UCSD-AML1 (cell line): ENCODE measurements at regions not wholly inside any gene's neighbourhood (a gene's known extent, or its start where the extent isn't known, plus 50 kb on each side); places are given as distances from the start of the nearest gene placed in this dataset.
A peak's percentile ranks its signal among the peaks of the same experiment; 100 is the strongest.

Source experiments
- DNase-seq: peaks from one replicate; lab custom pipeline; 2025; ENCODE audit not compliant: unreplicated experiment; lab: John Stamatoyannopoulos, UW

GRCh38 chr10:62625484-62625883 is 179.0 kb upstream of the ADO start:
- no peak for DNase-seq

- no peak for DNase-seq
These were observed 178.4 kb upstream of the ADO start for GRCh38 chr10:62626079-62626478.

DNA sequence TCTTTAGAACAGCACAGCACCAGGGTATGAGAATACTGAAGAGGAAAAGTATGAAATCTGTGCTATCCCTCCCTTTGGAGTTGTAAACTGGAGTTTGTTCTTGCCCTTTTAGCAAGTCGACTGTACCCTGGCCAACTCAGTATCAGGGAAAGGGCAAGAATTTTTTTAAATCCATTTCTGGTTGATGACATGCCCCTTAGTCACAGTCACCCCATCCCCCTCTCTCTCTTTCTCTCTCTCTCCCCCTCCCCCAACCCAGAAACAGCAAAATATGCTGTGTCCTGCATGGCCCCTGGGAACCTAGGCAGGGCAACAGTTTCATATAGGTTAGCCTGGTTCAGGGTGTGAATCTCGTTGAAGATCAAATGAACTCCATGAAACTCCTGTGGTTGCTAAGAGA is 177.7 kb upstream of the ADO start:
- no peak for DNase-seq

- no peak for DNase-seq
These were observed 176.5 kb upstream of the ADO start for GRCh38 chr10:62627983-62628382.

- no peak for DNase-seq
These were observed 173.3 kb upstream of the ADO start for GRCh38 chr10:62631241-62631640.

DNA sequence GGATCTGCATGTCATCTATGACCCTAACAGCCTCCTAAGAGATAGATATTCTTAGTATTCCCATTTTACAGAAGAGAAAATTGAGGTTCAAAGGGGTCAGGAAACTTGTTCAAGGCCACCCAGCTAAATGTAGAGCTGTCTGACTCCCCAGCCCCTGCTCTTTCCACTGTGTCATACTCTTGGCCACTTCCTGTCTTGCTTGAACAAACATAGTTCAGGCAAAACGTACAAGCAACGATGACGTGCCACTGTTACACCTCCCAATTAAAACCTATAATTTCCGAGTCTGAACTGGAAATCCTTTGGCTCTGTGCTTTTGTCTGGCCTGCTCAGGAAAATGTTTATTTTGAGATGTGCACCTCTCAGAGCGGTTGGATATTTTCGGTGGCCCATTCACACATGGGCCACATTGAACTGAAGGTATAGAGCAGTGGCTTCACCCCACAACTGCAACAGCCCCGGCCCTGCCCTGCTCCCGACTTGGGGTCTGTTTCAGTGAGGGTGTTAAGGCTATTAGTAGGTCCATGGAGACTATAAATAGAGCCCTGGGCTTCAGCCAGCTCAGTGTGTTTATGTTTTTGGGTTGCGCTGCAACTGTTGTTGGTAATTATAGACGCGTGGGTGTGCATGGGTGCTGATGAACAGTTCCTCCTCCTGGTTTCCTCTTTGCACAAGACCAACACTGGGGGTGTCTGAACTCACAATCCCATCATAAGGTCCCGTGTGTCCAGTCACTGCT is 172.3 kb upstream of the ADO start:
- DNase-seq: peak; percentile 32

- DNase-seq: no peak
These were observed 170.5 kb upstream of the ADO start for GRCh38 chr10:62633976-62634375.

GRCh38 chr10:62634576-62634975 is 169.9 kb upstream of the ADO start:
- no peak for DNase-seq

GRCh38 chr10:62635127-62635526 is 169.4 kb upstream of the ADO start:
- DNase-seq: no peak

- DNase-seq: peak; percentile 19
These were observed 167.7 kb upstream of the ADO start for GRCh38 chr10:62636825-62637248.

GRCh38 chr10:62637249-62638061 is 167.1 kb upstream of the ADO start:
- DNase-seq: peak; percentile 35

DNA sequence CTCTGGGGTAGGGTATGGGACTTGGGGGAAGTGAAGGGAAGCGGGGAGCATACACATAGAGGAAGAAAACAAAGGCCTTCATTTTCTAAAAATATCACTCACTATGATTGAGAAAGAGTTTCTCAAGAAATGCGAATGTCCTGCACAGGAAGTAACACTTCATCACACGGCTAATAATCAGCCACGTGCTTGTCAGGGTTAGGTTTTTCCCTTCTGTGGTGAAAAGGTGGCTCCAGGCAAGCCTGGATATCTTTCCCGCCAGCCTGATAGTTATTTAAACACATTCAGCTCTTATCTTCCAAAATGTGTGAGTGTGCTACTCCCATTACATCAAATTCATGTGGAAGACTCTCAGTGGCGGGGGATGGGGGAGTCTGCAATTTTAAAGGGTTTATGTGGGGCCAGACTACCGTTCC is 166.4 kb upstream of the ADO start:
- peak; percentile 30 for DNase-seq

- no peak for DNase-seq
These were observed 165.4 kb upstream of the ADO start for GRCh38 chr10:62639144-62639543.

GRCh38 chr10:62640411-62640810 is 164.1 kb upstream of the ADO start:
- no peak for DNase-seq

DNA sequence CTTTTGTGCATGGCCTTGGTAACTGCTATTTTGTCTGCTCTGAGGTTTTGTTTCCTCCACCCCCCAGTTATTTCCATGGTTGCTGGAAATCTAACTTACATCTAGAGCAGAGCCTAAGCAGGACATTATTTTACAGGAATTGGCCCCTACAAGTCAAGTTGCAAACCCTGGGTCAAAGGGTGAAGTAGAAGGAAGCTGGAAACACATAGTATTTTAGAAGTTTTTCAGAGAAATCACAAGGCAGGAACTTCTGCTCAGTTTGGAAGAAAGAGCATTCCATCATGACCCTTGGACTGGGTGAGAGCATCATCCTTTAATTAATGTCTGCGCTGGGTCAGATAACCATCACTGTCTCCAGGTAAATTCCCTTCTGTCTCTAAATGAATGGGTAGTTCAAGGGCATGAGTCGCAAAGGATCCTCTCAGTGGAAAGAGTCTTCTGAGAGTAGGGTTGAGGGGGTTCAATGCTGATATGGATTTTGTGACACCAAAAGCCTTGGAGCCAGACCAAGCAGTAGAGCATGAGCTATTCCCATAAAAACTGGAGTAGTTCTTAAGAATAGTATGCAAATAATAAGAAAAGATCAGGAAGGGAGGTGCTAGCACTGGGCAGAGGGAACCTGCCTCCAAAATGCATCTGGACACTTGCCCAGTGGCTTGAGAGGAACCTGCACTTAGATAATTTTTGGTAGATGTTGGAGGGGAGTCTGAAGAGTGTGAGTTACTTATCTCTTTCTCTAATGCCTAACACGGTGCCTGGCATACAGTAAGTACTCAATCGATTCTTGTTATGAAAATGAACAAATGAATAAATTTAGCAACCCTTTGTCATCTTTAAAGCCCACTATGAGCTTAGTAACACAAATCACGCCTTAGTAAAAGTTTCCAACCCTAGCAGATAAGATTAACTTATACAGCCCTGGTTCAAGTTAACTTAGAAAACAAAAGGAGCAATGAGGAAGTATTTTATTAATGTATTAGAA is 160.6 kb upstream of the ADO start:
- DNase-seq: no peak

DNA sequence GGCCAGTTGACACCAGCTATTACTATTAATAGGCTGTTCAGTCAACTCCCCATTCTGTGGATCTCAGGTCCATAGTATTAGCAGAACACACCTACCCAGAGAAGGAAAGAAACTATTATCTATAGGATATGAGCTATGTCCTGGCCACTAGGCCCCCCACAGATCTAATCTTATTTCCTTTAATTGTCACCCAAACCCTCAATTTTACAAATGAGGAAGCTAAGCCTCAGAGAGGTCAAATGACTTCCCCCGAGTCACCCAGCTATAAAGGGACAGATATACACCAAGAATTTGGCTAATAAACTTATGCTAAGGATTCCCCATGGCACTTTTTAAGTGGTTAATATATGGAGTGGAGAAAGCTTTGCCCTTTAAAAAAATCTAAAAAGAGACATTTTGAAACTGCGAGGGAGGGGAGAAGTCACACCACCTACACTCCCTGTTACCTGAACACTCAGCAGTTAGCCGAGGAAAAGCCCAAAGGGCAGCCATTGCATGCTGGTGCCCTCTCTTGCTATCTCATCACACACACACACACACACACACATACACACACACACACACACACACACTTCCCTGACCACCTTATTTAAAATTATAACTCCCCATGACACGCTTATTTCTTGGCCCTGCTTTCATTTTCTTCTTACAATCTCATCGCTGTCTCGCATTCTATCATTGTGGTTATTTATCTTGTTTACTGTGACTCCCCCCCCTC is 157.0 kb upstream of the ADO start:
- no peak for DNase-seq

DNA sequence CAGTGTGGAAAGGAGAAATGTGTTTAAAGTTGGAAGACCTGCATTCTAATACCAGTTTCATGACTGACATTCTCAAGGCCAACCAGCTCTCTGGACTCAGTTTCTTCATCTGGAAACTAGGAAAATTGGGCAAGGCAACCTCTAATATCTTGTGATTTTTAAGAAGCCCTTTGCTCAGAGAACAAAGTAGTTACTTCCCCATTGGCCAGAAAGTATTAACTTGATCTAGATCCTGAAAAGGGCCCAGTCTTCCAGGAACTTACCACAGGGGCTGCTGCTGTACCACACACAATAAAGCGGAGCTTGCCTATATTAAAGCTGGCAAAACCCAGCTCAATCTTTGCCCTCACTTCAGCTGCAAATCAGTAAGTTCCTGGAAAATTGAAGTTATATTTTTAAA is 155.6 kb upstream of the ADO start:
- no peak for DNase-seq

DNA sequence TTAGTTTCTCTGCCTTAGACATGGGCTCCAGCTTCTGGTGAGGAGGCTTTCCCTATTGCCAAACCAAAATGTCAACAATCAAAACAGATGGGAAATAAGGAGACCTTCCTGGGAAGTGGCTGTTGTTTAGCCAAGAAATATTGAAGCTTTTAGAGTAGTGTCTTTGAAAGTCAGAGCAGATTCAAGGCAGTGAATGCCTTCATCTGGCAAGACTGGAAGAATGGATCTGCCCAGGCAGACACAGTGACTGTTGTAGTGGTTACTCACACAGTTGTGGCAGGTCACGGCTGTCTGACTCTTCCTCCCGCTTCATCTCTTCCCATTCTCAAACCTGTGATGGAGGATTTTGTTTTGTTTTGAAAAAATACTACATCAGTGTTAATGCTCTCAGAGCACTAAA is 154.1 kb upstream of the ADO start:
- no peak for DNase-seq

DNA sequence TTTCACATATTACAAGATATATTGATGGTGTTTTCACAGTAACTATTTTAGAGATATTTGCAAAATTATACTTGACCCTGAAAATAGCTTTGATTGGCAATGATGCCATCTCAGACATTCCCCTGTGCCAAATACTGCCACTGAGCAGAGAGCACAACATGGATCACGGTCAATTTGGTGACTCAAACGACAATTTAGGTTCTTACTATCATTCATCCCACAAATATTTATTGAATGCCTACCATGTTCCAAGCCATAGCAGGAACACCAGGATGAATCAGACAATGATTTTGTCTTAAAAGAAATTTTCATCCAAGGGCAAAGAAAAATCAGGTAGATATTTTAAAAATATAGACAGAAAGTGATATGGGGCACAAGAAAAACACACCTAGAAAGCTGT is 153.2 kb upstream of the ADO start:
- DNase-seq: no peak

DNA sequence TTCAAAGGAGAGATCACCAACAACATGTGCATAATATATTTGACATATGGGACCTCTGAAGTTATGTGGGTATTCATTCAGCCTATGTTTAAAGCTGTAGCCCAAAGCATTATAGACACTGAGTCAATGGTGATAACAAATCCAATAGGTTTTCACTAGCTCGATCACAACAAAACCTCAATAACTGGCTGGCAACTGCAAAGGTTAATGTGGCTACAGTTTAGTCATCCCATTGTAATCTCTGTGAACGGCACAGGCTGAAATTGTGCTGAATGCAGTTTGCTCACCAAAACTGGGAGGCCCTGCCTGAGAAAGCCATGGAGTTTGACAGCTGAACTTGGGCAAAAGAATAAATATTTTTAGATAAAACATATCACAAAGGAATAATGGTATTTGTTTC is 152.4 kb upstream of the ADO start:
- no peak for DNase-seq

DNA sequence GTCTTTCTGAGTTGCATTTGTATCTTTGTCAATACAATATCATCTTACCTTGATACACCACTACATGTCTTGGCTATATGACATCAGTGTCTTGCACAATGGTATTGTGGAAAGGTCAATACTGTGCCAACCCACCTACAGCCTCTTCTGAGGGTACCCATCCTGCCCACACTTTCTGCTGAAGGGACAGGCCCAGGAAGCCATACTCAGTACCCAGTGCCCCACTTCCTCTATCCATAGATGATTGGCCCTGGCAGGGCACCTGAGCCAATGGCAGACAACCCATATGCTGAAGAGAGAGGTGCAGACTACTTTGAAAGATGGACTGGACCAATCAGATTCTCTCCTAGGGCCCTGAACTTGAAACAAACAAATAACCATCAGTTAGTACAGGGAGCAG is 152.0 kb upstream of the ADO start:
- DNase-seq: no peak
